Calu3 (cell line): ENCODE measurements at regions not wholly inside any gene's neighbourhood (a gene's known extent, or its start where the extent isn't known, plus 50 kb on each side); places are given as distances from the start of the nearest gene placed in this dataset.

Source experiments
- BruUV-seq: library from RNA; stranded (reverse); fragments of 400-500 nt; replicated peaks from 2 replicates; lab custom pipeline; 2021; lab: Mats Ljungman, UMichigan
- CTCF ChIA-PET: fragments of 300-600 bp; sonication (Branson Sonifier 250); formaldehyde crosslinking; loops from one replicate; lab custom pipeline; 2022; ENCODE audit warnings: antibody characterized with exemption; lab: Charles Lee
- DNase-seq: peaks from one replicate; pipeline ENCODE4 v3.0.0; 2022
- H3K27ac Mint-ChIP-seq: one replicate; pipeline ENCODE4 v1.8.0; 2022; ENCODE audit warnings: mixed read lengths; ENCODE audit not compliant: unreplicated experiment
- H3K27me3 Mint-ChIP-seq: one replicate; pipeline ENCODE4 v1.8.0; 2022; ENCODE audit warnings: mixed read lengths; ENCODE audit not compliant: unreplicated experiment
- H3K36me3 Mint-ChIP-seq: one replicate; pipeline ENCODE4 v1.8.0; 2022; ENCODE audit warnings: mild to moderate bottlenecking, moderate library complexity, mixed read lengths; ENCODE audit not compliant: insufficient read depth, unreplicated experiment
- H3K4me1 Mint-ChIP-seq: one replicate; pipeline ENCODE4 v1.8.0; 2022; ENCODE audit warnings: mild to moderate bottlenecking, low read depth, mixed read lengths; ENCODE audit not compliant: unreplicated experiment
- H3K4me3 Mint-ChIP-seq: one replicate; pipeline ENCODE4 v1.8.0; 2022; ENCODE audit warnings: mild to moderate bottlenecking, low read depth, moderate library complexity, mixed read lengths; ENCODE audit not compliant: unreplicated experiment
- H3K9me3 Mint-ChIP-seq: one replicate; pipeline ENCODE4 v1.8.0; 2022; ENCODE audit warnings: low read depth, mixed read lengths; ENCODE audit not compliant: unreplicated experiment
- intact Hi-C: fragments of 100-400 bp; cut with micrococcal nuclease; formaldehyde crosslinking; loops from one replicate; pipeline ENCODE4 v1.10.0; 2022; ENCODE audit not compliant: unreplicated experiment
- TF ChIP-seq, protein P1 (sequence below): fragments of 200-600 bp; IDR thresholded peaks from one replicate; pipeline ENCODE4 v1.8.0; 2022; ENCODE audit warnings: antibody characterized with exemption; ENCODE audit not compliant: unreplicated experiment

DNA sequence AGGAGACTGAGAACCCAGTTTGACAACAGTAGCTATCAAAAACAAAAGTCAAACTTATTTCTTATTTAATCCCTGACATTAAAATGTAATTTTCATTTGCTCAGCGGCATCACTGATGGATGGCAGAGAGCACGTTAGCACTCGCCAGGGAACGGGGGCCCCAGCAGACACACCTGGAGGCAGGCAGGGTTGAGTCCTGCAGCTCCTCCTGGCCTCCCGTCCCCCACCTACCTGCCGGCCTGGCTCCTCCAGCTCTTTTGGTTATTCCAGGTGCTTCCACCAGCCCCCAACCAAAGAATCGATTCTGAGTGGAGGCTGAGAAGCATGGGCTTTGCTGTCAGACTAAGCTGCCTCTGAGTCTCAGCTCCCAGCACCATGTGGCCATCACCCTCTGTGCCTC lies 113.6 kb downstream of the PHETA1 start:
- H3K36me3 Mint-ChIP-seq, result no peaks in the 10 kb centered on the region
- H3K4me3 Mint-ChIP-seq, result no peak overlapping the region
- H3K27me3 Mint-ChIP-seq, result peaks cover 80% of the 10 kb centered on the region
- BruUV-seq, result no TSS peak
- no peak overlapping the region for H3K27ac Mint-ChIP-seq
- CTCF ChIA-PET, result no interaction called here
- no peaks in the 10 kb centered on the region for H3K9me3 Mint-ChIP-seq
- intact Hi-C loops, result no loop called here
- H3K4me1 Mint-ChIP-seq, result no peaks in the 10 kb centered on the region
- DNase-seq, result no peak
- TF ChIP-seq, protein P1, sequence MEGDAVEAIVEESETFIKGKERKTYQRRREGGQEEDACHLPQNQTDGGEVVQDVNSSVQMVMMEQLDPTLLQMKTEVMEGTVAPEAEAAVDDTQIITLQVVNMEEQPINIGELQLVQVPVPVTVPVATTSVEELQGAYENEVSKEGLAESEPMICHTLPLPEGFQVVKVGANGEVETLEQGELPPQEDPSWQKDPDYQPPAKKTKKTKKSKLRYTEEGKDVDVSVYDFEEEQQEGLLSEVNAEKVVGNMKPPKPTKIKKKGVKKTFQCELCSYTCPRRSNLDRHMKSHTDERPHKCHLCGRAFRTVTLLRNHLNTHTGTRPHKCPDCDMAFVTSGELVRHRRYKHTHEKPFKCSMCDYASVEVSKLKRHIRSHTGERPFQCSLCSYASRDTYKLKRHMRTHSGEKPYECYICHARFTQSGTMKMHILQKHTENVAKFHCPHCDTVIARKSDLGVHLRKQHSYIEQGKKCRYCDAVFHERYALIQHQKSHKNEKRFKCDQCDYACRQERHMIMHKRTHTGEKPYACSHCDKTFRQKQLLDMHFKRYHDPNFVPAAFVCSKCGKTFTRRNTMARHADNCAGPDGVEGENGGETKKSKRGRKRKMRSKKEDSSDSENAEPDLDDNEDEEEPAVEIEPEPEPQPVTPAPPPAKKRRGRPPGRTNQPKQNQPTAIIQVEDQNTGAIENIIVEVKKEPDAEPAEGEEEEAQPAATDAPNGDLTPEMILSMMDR, result no peak

DNA sequence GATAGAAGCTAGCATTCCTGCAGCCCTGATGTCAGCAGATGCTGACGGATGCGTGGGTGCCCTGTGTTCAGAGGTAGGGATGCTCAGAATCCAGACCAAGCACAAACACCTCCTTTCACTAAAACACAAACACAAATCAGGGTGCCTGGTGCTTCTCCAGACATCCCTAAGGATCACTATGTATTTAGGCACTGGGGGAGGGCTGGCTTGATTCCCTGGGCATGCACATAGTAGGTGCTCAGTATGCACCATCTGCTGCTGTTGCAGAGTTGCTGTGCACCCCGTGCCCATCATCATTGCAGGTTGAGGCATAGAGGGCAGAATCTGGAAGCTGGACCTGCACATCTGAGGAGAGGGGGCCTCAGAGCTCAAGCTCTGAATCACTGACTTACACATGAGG lies 114.8 kb downstream of the PHETA1 start:
- intact Hi-C loops, result no loop called here
- DNase-seq, result no peak
- Mint-ChIP-seq H3K27me3 (peaks cover 89% of the 10 kb centered on the region), H3K9me3 (no peaks in the 10 kb centered on the region), H3K4me1 (no peaks in the 10 kb centered on the region), H3K36me3 (no peaks in the 10 kb centered on the region), H3K27ac (no peak overlapping the region), H3K4me3 (no peak overlapping the region)
- CTCF ChIA-PET, result no interaction called here
- no TSS peak for BruUV-seq
- TF ChIP-seq, protein P1, result no peak

DNA sequence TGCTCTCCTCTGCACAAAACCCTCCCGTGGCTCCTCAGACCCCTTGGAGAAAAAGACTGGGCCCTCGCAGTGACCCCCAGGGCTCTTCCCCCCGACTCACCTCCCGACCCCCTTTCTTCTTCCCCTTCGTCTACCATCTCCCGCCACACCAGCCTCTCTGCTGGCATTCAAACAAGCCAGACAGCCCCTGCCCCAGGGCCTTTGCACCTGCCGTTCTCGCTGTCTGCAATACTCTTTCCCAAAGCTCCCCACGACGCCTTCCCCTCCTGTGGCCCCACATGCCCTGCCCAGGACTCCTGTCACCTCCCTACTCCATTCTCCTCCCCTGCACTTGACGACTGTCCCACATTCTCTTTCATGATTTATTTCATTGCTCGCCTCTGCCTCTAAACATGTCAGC lies 115.7 kb downstream of the PHETA1 start:
- TF ChIP-seq, protein P1, result no peak
- peaks cover 97% of the 10 kb centered on the region for H3K27me3 Mint-ChIP-seq
- H3K4me3 Mint-ChIP-seq, result no peak overlapping the region
- BruUV-seq, result no TSS peak
- intact Hi-C loops, result no loop called here
- CTCF ChIA-PET, result no interaction called here
- H3K9me3 Mint-ChIP-seq, result no peaks in the 10 kb centered on the region
- no peaks in the 10 kb centered on the region for H3K4me1 Mint-ChIP-seq
- H3K27ac Mint-ChIP-seq, result no peak overlapping the region
- DNase-seq, result no peak
- H3K36me3 Mint-ChIP-seq, result no peaks in the 10 kb centered on the region

DNA sequence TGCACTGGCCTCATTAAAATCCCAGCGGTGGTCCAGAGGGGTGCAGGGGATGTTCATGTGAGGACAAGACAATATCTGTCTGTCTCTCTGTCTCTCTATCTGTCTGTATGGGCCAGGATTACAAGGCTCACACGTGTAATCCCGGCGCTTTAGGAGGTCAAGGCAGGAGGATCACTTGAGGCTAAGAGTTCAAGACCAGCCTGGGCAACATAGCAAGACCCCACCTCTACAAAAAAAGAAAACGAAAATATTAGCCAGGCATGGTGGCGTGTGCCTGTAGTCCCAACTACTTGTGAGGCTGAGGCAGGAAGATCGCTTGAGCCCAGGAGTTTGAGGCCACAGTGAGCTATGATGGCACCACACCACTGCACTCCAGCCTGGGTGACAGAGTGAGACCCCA lies 117.1 kb downstream of the PHETA1 start:
- no peaks in the 10 kb centered on the region for H3K9me3 Mint-ChIP-seq
- no peak overlapping the region for H3K4me3 Mint-ChIP-seq
- BruUV-seq, result no TSS peak
- no peak overlapping the region for H3K27ac Mint-ChIP-seq
- intact Hi-C loops, result no loop called here
- H3K36me3 Mint-ChIP-seq, result no peaks in the 10 kb centered on the region
- DNase-seq, result no peak
- TF ChIP-seq, protein P1, result no peak
- H3K4me1 Mint-ChIP-seq, result no peaks in the 10 kb centered on the region
- H3K27me3 Mint-ChIP-seq, result peaks cover 97% of the 10 kb centered on the region
- CTCF ChIA-PET, result interaction anchor here (0.5 to 1.1 kb wide), 2 partner anchors 115 to 256 kb away, joined by 3 to 7 read pairs; no protein-coding TSS in a partner anchor
